Sigmoid colon (tissue), 6 donors: ENCODE measurements at regions not wholly inside any gene's neighbourhood (a gene's known extent, or its start where the extent isn't known, plus 50 kb on each side); places are given as distances from the start of the nearest gene placed in this dataset.

Experiments used
- DNase-seq: peaks from one replicate; pipeline ENCODE4 v3.0.0-alpha.2; 2019
- H3K27ac ChIP-seq, 4 donors: fragments of 200-600 bp; sonication (generic); one replicate each; pipeline ENCODE4 v1.5.1; 2016 to 2019; ENCODE audit warnings: mild to moderate bottlenecking in 1 of 4
- H3K27me3 ChIP-seq, 3 donors: fragments of 200-600 bp; sonication (generic); one replicate each; pipeline ENCODE4 v1.5.1; 2019; ENCODE audit warnings: mild to moderate bottlenecking in 1 of 3
- H3K36me3 ChIP-seq, 4 donors: fragments of 200-600 bp; sonication (generic); one replicate each; pipeline ENCODE4 v1.5.1; 2016 to 2019
- H3K4me1 ChIP-seq, 4 donors: fragments of 200-600 bp; sonication (generic); one replicate each; pipeline ENCODE4 v1.5.1; 2017 to 2019
- H3K4me3 ChIP-seq, 4 donors: fragments of 200-600 bp; sonication (generic); one replicate each; pipeline ENCODE4 v1.5.1; 2017 to 2019; ENCODE audit warnings: mild to moderate bottlenecking in 2 of 4, moderate library complexity in 1 of 4
- H3K9me3 ChIP-seq, 4 donors: fragments of 200-600 bp in 3 of 4; sonication (generic) in 3 of 4; one replicate each; pipeline versions ENCODE4 v1.5.1 to v1.6.1; 2013 to 2019
- CTCF ChIP-seq, 4 experiments: fragments of 450-650 bp in 3 of 4; fragments of 200-600 bp in 1 of 4; IDR thresholded peaks; one replicate each; pipeline ENCODE4 v1.5.1; 2016 to 2019; ENCODE audit warnings: antibody characterized with exemption in 4 of 4, mild to moderate bottlenecking in 3 of 4, moderate library complexity in 2 of 4
- EP300 ChIP-seq, 4 donors: sonication (generic); formaldehyde crosslinking; IDR thresholded peaks; one replicate each; pipeline ENCODE4 v1.6.1; 2017; ENCODE audit warnings: antibody characterized with exemption in 4 of 4
- POLR2A ChIP-seq, 2 donors: fragments of 450-650 bp; IDR thresholded peaks; one replicate each; pipeline ENCODE4 v1.6.1; 2016; ENCODE audit warnings: antibody characterized with exemption in 2 of 2, mild to moderate bottlenecking in 2 of 2, moderate library complexity in 2 of 2
- POLR2AphosphoS5 ChIP-seq, 4 donors: sonication (generic); formaldehyde crosslinking; IDR thresholded peaks; one replicate each; pipeline ENCODE4 v1.6.1; 2017; ENCODE audit warnings: antibody characterized with exemption in 4 of 4
- WGBS, 2 donors: extraction: QIAGEN DNeasy Blood & Tissue Kit; methylation state at CpG; one replicate each; pipeline ENCODE4 v1.1.7; 2013; 5-methylcytosine and 5-hydroxymethylcytosine counted together
- intact Hi-C: fragments of 100-400 bp; cut with DNase I; formaldehyde crosslinking; loops from one replicate; pipeline ENCODE4 v1.15.1; 2023
- donor health status: healthy with polysubstance abuse.
- donor health status: healthy.

- no peak overlapping the region for H3K4me3 ChIP-seq
- intact Hi-C loops = no loop called here
- WGBS, 2 donors = 27 to 29% methylated on average over 14 of the region's 14 CpGs
- no peaks in the 10 kb centered on the region for H3K9me3 ChIP-seq
- no peak overlapping the region for H3K27ac ChIP-seq
- TF ChIP-seq POLR2A (IDR thresholded peaks at IDR 0.05) = no peak
- no peak for TF ChIP-seq POLR2AphosphoS5 (IDR thresholded peaks at IDR 0.05)
- H3K36me3 ChIP-seq = no peaks in the 10 kb centered on the region
- H3K4me1 ChIP-seq = no peaks in the 10 kb centered on the region
- H3K27me3 ChIP-seq = peaks cover 0 to 12% (median 8%) of the 10 kb centered on the region in 3 donors
- DNase-seq = no peak
These were observed 289.2 kb upstream of the SALL1 start for GRCh38 chr16:51440131-51440889.

- H3K36me3 ChIP-seq = no peaks in the 10 kb centered on the region
- peaks cover 0 to 12% (median 8%) of the 10 kb centered on the region in 3 donors for H3K27me3 ChIP-seq
- intact Hi-C loops = no loop called here
- no peak overlapping the region for H3K4me3 ChIP-seq
- no peak overlapping the region for H3K27ac ChIP-seq
- no peak for DNase-seq
- no peak for TF ChIP-seq EP300 (IDR thresholded peaks at IDR 0.05)
- TF ChIP-seq POLR2A (IDR thresholded peaks at IDR 0.05) = no peak
- no peak for TF ChIP-seq CTCF (IDR thresholded peaks at IDR 0.05)
- no peak for TF ChIP-seq POLR2AphosphoS5 (IDR thresholded peaks at IDR 0.05)
- WGBS, 2 donors = 61 to 68% methylated on average over 5 of the region's 5 CpGs
- H3K4me1 ChIP-seq = no peaks in the 10 kb centered on the region
- no peaks in the 10 kb centered on the region for H3K9me3 ChIP-seq
These were observed 288.2 kb upstream of the SALL1 start for GRCh38 chr16:51439271-51439670.

- Histone ChIP-seq H3K27ac (no peak overlapping the region), H3K27me3 (peaks cover 0 to 12% (median 8%) of the 10 kb centered on the region in 3 donors), H3K4me3 (no peak overlapping the region), H3K9me3 (no peaks in the 10 kb centered on the region), H3K36me3 (no peaks in the 10 kb centered on the region), H3K4me1 (no peaks in the 10 kb centered on the region)
- no peak for DNase-seq
- WGBS, 2 donors = 48 to 73% methylated on average over 1 of the region's 1 CpG
- no peak for TF ChIP-seq EP300 (IDR thresholded peaks at IDR 0.05)
- TF ChIP-seq POLR2A (IDR thresholded peaks at IDR 0.05) = no peak
- no peak for TF ChIP-seq CTCF (IDR thresholded peaks at IDR 0.05)
- TF ChIP-seq POLR2AphosphoS5 (IDR thresholded peaks at IDR 0.05) = no peak
- intact Hi-C loops = no loop called here
These were observed 285.7 kb upstream of the SALL1 start for GRCh38 chr16:51436742-51437141.

GRCh38 chr16:51434567-51435198 lies 283.6 kb upstream of the SALL1 start:
- intact Hi-C loops = no loop called here
- Histone ChIP-seq H3K9me3 (no peaks in the 10 kb centered on the region), H3K4me3 (no peak overlapping the region), H3K27ac (no peak overlapping the region), H3K4me1 (no peaks in the 10 kb centered on the region), H3K36me3 (no peaks in the 10 kb centered on the region), H3K27me3 (peaks cover 0 to 12% (median 7%) of the 10 kb centered on the region in 3 donors)
- TF ChIP-seq POLR2A (IDR thresholded peaks at IDR 0.05) (no peak), EP300 (IDR thresholded peaks at IDR 0.05) (no peak), CTCF (IDR thresholded peaks at IDR 0.05) (no peak), POLR2AphosphoS5 (IDR thresholded peaks at IDR 0.05) (no peak)
- no peak for DNase-seq
- WGBS, 2 donors = 56 to 71% methylated on average over 9 of the region's 9 CpGs

- no peak for TF ChIP-seq POLR2AphosphoS5 (IDR thresholded peaks at IDR 0.05)
- TF ChIP-seq EP300 (IDR thresholded peaks at IDR 0.05) = no peak
- no peak for TF ChIP-seq POLR2A (IDR thresholded peaks at IDR 0.05)
- TF ChIP-seq CTCF (IDR thresholded peaks at IDR 0.05) = no peak
- intact Hi-C loops = no loop called here
- Histone ChIP-seq H3K9me3 (no peaks in the 10 kb centered on the region), H3K4me3 (no peak overlapping the region), H3K36me3 (no peaks in the 10 kb centered on the region), H3K27ac (no peak overlapping the region), H3K4me1 (no peaks in the 10 kb centered on the region), H3K27me3 (peaks cover 0 to 7% (median 0%) of the 10 kb centered on the region in 3 donors)
- DNase-seq = no peak
- 40 to 76% methylated on average over 3 of the region's 3 CpGs for WGBS, 2 donors
These were observed 282.5 kb upstream of the SALL1 start for GRCh38 chr16:51433599-51433998.
